T-helper 2 cell treated with Interferon-gamma antibody and Interleukin-4, amounts not matched to agents 5 μg/mL and 100 μg/mL, for 36 hours (primary cell): ENCODE measurements at regions not wholly inside any gene's neighbourhood (a gene's known extent, or its start where the extent isn't known, plus 50 kb on each side); places are given as distances from the start of the nearest gene placed in this dataset.
"Not testable (repeated sequence)": the region's sequence is repeated elsewhere in the genome, so short reads cannot be mapped to it uniquely, and the experiment has no call there.

Experiments used
- DNase-seq: peaks from one replicate; pipeline ENCODE4 v3.0.0; 2021; ENCODE audit warnings: low spot score
- H3K27ac Mint-ChIP-seq: one replicate; pipeline ENCODE4 v1.8.0; 2021; ENCODE audit warnings: mild to moderate bottlenecking, mixed read lengths
- H3K27me3 Mint-ChIP-seq: one replicate; pipeline ENCODE4 v1.8.0; 2021; ENCODE audit warnings: low read depth, mixed read lengths
- H3K36me3 Mint-ChIP-seq: one replicate; pipeline ENCODE4 v1.8.0; 2021; ENCODE audit warnings: low read depth, mixed read lengths
- H3K4me1 Mint-ChIP-seq: one replicate; pipeline ENCODE4 v1.8.0; 2021; ENCODE audit warnings: low read depth, mixed read lengths
- H3K4me3 Mint-ChIP-seq: one replicate; pipeline ENCODE4 v1.8.0; 2022; ENCODE audit warnings: mild to moderate bottlenecking, moderate library complexity, mixed read lengths
- H3K9me3 Mint-ChIP-seq: one replicate; pipeline ENCODE4 v1.8.0; 2021; ENCODE audit warnings: mixed read lengths

GRCh38 chr13:48583859-48584311 lies 51.0 kb upstream of the RCBTB2 start:
- DNase-seq: no peak
- Mint-ChIP-seq H3K27ac (no peak overlapping the region), H3K9me3 (peaks cover 7% of the 10 kb centered on the region), H3K4me1 (peaks cover 29% of the 10 kb centered on the region), H3K27me3 (peaks cover 49% of the 10 kb centered on the region), H3K36me3 (peaks cover 1% of the 10 kb centered on the region), H3K4me3 (no peak overlapping the region)

GRCh38 chr13:48585456-48585840 lies 52.6 kb upstream of the RCBTB2 start:
- peaks cover 1% of the 10 kb centered on the region for H3K36me3 Mint-ChIP-seq
- DNase-seq: no peak
- H3K4me3 Mint-ChIP-seq: no peak overlapping the region
- H3K4me1 Mint-ChIP-seq: peaks cover 17% of the 10 kb centered on the region
- H3K27me3 Mint-ChIP-seq: peaks cover 46% of the 10 kb centered on the region
- H3K27ac Mint-ChIP-seq: no peak overlapping the region
- H3K9me3 Mint-ChIP-seq: peaks cover 7% of the 10 kb centered on the region

DNA sequence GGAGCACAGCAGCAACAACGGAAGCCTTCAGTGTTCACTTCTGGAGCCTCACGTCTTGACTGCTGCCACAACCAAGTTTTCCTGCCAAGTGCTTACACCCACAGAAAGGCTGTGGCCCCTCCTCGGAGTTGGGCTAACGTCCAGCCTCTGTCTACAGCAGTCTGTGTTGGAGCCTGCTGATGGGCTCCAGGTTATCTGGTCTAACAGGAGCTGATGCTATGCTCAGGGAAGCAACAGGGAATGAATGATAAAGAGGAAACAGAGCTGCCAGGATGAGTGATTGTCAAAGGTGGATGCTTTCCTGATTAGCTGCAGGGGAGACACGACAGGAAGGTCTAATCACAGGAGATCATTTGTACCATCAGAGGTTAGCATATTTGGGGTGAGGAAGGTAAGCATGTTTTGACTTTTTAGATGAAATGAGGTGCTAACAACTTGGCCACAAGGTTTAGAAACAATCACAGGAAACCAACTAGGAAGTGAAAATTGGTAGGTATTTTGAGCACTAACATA lies 53.8 kb upstream of the RCBTB2 start:
- H3K27ac Mint-ChIP-seq: no peak overlapping the region
- peaks cover 7% of the 10 kb centered on the region for H3K9me3 Mint-ChIP-seq
- peaks cover 1% of the 10 kb centered on the region for H3K36me3 Mint-ChIP-seq
- no peak for DNase-seq
- peaks cover 15% of the 10 kb centered on the region for H3K4me1 Mint-ChIP-seq
- peak overlapping the region; percentile 11 for H3K4me3 Mint-ChIP-seq
- H3K27me3 Mint-ChIP-seq: peaks cover 37% of the 10 kb centered on the region

DNA sequence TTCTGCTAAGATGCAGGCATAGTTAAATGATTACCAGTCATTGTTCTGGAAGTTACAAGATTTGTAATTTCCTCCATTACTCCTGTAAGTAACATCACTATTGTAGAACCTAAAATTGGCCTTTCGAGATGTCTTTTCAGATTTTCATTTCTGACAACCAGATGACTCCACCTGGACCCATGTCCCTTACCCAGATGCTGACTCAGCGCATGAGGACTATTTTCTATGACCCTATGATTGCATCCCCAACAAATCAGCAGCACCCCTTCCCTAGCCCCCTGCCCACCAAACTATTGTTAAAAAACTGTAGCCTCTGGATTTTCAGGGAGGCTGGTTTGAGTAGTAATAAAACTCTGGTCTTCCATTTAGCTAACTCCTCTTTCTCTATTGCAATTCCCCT lies 55.2 kb upstream of the RCBTB2 start:
- peaks cover 7% of the 10 kb centered on the region for H3K9me3 Mint-ChIP-seq
- peaks cover 25% of the 10 kb centered on the region for H3K27me3 Mint-ChIP-seq
- no peak overlapping the region for H3K27ac Mint-ChIP-seq
- H3K4me1 Mint-ChIP-seq: peaks cover 15% of the 10 kb centered on the region
- no peak for DNase-seq
- no peak overlapping the region for H3K4me3 Mint-ChIP-seq
- peaks cover 1% of the 10 kb centered on the region for H3K36me3 Mint-ChIP-seq

DNA sequence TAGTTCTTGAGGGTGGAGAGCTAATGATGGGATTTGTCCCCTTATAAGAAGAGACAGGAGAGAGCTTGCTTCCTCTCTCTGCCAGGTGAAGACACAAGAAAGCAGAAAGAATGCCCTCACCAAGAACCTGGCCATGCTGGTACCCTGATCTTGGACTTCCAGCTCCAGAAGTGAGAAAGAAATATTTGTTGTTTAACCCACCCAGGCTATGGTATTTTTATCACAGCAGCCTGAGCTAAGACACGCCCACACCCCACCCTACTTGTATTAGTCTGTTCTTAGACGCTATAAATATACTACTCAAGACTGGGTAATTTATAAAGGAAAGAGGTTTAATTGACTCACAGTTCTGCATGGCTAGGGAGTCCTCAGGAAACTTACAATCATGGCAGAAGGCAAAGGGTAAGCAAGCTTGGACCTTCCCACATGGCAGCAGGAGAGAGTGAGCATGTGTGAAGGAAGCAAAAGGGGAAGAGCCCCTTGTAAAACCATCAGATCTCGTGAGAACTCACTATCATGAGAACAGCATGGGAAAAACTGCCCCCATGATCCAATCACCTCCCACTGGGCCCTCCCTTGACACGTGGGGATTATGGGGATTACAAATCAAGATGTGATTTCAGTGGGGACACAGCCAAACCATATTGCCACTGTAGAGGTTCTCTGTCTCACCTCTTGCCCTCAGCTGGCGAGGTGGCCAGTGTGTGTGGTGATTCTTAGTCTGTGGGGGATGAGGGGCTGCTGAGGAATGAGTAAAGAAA lies 57.4 kb upstream of the RCBTB2 start:
- Mint-ChIP-seq H3K36me3 (peaks cover 1% of the 10 kb centered on the region), H3K4me1 (peaks cover 15% of the 10 kb centered on the region), H3K27me3 (peaks cover 8% of the 10 kb centered on the region), H3K4me3 (no peak overlapping the region), H3K27ac (no peak overlapping the region), H3K9me3 (peaks cover 7% of the 10 kb centered on the region)
- DNase-seq: no peak

DNA sequence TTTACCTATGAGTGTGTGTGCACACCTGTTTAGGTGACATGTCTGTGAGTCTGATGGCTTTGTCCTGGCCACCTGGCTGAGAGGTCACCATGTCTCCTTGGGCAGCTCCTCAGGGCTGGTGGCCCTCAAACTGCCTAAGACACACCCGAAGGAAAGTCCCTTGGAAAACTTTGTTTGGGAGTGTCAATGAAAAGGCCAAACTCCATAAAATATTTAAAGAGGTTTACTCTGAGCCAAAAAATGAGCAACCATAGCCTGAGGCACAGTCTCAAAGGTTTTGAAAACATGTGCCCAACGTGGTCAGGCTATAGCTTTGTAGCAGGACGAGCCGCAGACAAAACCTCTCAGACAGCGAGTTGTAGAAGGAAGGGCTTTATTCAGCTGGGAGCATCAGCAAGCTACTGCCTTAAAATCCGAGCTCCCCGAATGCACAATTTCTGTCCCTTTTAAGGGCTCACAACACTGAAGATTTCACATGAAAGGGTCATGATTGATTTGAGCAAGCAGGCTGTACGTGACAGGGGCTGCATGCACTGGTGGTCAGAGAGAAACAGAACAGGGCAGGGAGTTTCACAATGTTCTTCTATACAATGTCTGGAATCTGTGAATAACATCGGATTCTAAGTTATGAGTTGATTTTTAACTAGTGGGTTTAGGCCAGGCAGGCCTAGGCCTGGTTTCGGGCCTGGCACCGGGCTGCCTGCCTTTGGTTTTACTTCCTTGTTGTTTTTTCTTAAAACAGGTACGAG lies 58.4 kb upstream of the RCBTB2 start:
- not testable (repeated sequence) for H3K9me3 Mint-ChIP-seq, H3K27me3 Mint-ChIP-seq, H3K27ac Mint-ChIP-seq, DNase-seq, H3K4me3 Mint-ChIP-seq, H3K36me3 Mint-ChIP-seq, H3K4me1 Mint-ChIP-seq

DNA sequence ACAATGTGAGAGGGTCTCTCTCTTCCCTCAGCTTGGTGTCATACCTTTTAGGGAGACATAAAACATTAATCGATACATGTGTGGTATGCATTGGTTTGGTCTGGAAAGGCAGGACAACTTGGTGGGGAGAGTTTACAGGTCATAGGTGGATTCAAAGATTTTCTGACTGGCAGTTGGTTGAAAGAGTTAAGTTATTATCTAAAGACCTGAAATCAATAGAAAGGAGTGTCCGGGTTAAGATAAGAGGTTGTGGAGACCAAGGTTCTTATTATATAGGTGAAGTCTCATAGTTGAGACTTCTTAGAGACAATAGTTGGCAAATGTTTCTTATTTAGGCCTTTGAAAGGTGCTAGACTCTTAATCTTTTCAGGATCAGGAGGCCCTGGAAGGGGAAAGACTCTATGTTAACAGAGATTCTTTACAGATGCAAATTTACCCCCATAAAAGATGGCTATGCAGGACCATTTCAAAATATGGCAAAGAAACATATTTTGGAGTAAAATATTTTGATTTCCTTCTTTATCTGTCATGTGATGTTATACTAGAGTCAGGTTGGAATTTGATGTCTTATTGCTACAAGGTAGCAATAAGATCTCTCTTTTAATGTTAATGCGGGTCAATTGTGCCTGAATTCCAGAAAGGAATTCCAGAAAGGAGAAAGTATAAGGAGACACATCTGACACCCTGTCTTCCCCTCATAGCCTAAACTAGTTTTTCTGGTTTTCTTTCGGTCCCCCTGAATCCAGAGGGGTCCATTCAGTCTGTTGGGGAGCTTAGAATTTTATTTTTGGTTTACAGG lies 59.2 kb upstream of the RCBTB2 start:
- H3K27me3 Mint-ChIP-seq: peaks cover 4% of the 10 kb centered on the region
- no peak for DNase-seq
- no peak overlapping the region for H3K4me3 Mint-ChIP-seq
- H3K4me1 Mint-ChIP-seq: peaks cover 1% of the 10 kb centered on the region
- no peak overlapping the region for H3K27ac Mint-ChIP-seq
- no peaks in the 10 kb centered on the region for H3K36me3 Mint-ChIP-seq
- peaks cover 7% of the 10 kb centered on the region for H3K9me3 Mint-ChIP-seq

DNA sequence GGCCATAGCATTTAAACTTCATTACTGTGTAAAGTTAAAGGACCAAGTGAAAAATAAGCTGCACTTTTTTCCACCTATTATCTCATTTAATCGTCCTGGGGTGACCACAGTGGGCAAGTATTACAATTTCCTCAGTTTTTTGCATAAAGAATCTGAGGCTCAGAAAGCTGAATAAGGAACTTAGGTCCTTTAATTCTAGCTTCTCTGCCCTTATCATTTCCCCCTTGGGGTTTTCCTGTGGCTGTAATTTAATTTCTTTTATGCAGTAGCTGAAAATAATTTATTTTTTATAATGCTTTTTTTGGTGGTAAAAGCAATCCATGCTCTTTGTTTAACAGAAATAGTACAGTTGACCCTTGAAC lies 59.8 kb upstream of the RCBTB2 start:
- peaks cover 7% of the 10 kb centered on the region for H3K9me3 Mint-ChIP-seq
- no peak for DNase-seq
- no peak overlapping the region for H3K4me3 Mint-ChIP-seq
- no peaks in the 10 kb centered on the region for H3K4me1 Mint-ChIP-seq
- H3K27me3 Mint-ChIP-seq: peaks cover 5% of the 10 kb centered on the region
- no peak overlapping the region for H3K27ac Mint-ChIP-seq
- H3K36me3 Mint-ChIP-seq: no peaks in the 10 kb centered on the region

- DNase-seq: no peak
- H3K4me3 Mint-ChIP-seq: no peak overlapping the region
- H3K27ac Mint-ChIP-seq: no peak overlapping the region
- H3K4me1 Mint-ChIP-seq: no peaks in the 10 kb centered on the region
- no peaks in the 10 kb centered on the region for H3K36me3 Mint-ChIP-seq
- peaks cover 2% of the 10 kb centered on the region for H3K9me3 Mint-ChIP-seq
- H3K27me3 Mint-ChIP-seq: peaks cover 6% of the 10 kb centered on the region
Measured at GRCh38 chr13:48593536-48593935, 60.2 kb upstream of the CYSLTR2 start.

- Mint-ChIP-seq H3K36me3 (no peaks in the 10 kb centered on the region), H3K27ac (no peak overlapping the region), H3K27me3 (peaks cover 6% of the 10 kb centered on the region), H3K4me3 (no peak overlapping the region), H3K9me3 (no peaks in the 10 kb centered on the region), H3K4me1 (no peaks in the 10 kb centered on the region)
- no peak for DNase-seq
Measured at GRCh38 chr13:48594096-48594815, 59.5 kb upstream of the CYSLTR2 start.

DNA sequence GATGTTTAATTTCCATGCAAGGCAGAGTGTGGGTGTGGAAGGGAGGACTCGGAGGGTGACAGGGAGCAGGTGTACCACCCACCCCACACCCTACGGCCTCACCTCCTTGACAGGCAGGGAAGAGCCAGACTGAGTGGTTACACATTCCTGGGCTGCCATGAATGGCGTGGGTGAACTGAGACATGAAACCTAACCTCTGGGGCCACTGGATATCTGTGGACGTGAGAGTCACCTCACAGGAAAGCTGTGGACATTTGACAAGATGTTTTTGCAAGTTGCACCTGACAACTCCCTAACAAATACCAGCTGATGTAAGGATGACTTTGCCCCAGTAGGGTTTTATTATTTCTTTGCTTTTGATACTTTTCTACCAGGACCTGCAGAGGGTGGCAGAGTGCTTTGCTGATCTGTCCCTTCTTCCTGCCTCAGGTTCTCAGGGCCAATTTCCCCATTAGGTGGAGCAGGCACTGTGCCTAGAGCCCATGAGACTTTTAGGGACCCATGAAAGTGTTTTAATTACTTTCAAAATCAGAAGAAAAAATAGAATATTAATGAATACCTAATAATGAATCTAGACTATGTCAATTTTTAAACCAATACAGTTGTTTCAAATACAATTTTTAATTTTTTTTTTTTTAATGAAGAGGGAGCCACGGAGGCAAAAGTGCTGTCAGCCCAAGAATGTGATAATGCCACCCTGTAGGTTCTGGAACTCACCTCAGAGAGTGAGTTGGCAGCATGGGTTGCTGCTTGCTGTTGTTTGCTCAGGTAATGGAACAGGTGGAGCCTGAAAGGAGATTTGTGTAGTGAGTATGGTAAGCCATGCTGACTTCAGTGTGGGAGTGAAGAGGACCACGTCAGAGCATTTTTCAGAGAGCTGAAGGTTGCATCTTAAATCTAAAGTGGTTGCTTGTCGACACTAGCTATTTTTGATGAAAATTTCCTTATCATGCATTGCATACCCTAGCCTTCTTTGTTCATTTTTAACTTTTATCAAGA lies 58.0 kb upstream of the CYSLTR2 start:
- H3K36me3 Mint-ChIP-seq: no peaks in the 10 kb centered on the region
- H3K9me3 Mint-ChIP-seq: no peaks in the 10 kb centered on the region
- H3K4me1 Mint-ChIP-seq: no peaks in the 10 kb centered on the region
- DNase-seq: peak; percentile 29
- no peak overlapping the region for H3K4me3 Mint-ChIP-seq
- no peak overlapping the region for H3K27ac Mint-ChIP-seq
- H3K27me3 Mint-ChIP-seq: peaks cover 9% of the 10 kb centered on the region

DNA sequence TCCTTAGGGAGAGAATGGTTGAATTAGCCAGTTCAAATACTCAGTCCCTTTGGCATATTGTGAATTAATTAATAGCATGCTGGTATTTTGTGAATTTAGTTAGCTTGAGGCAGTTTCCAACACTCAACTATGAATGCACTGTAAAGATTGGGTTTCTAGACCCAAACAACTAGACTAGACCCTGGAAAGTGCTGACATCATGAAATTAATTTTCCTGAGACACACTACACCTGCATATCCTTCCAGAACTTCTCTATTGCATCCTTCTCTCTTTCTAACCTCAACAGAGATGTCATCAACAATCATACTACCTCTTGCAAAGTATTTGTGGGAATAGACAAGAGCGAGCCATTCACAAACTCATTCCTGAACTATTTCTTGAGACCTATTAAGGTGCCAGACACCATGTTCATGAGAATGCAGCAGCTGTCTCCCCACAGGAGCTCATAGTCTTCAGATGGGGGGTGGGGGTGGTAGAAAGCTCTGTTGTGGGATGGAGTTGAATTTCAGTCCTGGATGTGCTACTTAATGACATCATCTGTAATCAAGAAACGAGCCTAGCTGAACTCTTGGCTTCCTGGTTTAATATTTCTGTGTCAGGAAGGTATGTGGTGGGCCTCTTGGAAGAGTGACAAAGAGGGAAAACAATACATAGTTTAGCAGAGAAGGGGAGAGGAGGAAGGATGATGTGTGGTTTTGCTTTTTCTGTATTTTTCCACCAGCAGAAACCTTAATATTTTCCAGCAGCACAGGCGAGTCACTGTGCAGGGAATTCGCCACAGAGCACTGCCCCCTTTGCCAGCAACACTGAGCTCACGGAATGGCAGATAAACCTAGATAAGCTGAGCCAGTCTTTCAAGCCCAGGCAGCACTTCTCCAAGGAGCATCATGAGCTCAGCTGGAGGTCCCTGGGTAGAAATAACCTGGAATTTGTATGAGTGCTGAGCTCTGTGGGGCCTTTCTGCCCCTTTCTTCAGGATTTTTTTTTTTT lies 53.1 kb upstream of the CYSLTR2 start:
- H3K36me3 Mint-ChIP-seq: no peaks in the 10 kb centered on the region

More for the DNA sequence above, 53.1 kb upstream of the CYSLTR2 start:
- no peak for DNase-seq
- no peak overlapping the region for H3K27ac Mint-ChIP-seq
- peaks cover 7% of the 10 kb centered on the region for H3K27me3 Mint-ChIP-seq
- no peaks in the 10 kb centered on the region for H3K9me3 Mint-ChIP-seq
- peaks cover 4% of the 10 kb centered on the region for H3K4me1 Mint-ChIP-seq
- no peak overlapping the region for H3K4me3 Mint-ChIP-seq
